ENCODE measurements at regions not wholly inside any gene's neighbourhood (a gene's known extent, or its start where the extent isn't known, plus 50 kb on each side); places are given as distances from the start of the nearest gene placed in this dataset.
"Not testable (repeated sequence)": the region's sequence is repeated elsewhere in the genome, so short reads cannot be mapped to it uniquely, and the experiment has no call there.

DNA sequence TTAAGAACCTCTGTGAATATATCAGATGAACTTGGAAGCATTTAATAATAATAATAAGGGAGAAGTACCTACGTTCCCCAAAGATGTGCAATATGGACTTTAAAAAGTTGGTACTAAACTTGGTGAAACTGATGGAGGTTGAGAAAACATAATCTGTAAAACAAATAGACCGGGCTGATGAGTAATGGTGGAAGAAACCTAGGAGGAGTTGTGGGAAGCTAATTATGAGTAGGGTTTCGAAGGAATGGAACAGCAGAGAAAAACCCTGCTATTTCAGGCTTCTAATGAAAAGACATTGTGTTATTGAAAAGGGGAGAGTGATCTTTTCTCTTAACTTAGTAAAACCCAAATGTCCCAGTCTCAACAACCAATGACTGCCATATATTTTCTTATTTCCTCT is 229.3 kb downstream of the PCSK1 start:
- DNase-seq (ENCODE audit: low read depth) = no peak

DNA sequence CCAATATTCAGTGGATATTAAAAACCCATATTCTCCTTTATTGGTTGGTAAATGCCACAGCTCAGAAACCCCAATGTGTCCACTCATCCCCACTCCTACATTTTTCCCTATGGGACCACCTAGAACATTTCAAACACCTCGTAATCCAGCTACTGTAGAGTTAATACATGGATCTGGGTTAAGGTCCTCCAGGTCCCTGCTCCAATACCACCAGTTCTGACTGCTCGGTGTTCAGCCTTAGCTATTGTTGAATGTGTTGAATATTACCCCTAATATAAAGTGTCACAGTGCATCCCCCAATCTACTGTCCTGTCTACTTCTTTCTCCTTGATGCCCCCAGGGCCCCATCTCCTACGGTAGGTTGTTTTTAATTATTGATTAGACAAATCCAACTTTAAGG is 231.5 kb downstream of the PCSK1 start:
- no peak for DNase-seq (ENCODE audit: low read depth)

DNA sequence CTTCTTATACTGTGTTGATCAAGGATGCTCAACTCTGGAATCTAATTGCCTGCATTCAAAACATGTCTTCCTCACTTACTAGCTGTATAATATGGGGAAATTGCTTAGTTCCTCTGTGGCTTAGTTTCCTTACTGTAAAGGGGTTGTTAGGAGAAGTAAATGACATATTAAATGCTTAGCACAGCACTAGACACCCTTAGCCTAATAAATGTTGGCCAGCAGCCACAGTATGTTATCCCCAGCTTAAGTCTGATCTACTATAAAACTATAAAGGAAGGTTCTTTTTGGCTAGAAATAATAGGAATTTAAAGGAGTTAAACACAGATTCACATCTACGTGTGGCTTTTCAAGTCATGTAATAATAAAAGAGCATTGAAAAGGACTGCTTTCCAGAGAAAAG is 232.4 kb downstream of the PCSK1 start:
- DNase-seq (ENCODE audit: low read depth) = no peak

DNA sequence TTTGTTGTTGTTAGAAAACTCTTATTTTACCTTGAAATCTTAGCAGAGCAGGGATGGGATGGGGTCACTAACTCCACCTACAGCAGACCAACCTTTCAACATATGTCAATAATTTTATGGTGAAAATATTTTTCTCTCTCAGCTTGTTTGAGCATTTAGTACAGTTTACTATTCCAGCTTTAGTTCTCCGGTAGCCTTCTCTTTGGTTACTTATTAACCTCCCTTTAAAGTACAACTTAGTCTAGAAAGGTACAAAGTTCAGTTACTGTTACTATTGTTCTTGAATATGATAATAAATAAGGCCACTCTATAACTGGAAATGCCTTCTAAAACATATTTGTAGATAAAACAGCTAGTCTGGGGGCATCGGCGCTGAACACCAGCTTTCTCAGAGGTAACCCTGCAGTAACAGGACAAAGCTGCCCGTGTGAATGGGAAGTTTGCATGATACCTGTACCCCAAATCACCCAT is 233.3 kb downstream of the PCSK1 start:
- DNase-seq (ENCODE audit: low read depth) = no peak

DNA sequence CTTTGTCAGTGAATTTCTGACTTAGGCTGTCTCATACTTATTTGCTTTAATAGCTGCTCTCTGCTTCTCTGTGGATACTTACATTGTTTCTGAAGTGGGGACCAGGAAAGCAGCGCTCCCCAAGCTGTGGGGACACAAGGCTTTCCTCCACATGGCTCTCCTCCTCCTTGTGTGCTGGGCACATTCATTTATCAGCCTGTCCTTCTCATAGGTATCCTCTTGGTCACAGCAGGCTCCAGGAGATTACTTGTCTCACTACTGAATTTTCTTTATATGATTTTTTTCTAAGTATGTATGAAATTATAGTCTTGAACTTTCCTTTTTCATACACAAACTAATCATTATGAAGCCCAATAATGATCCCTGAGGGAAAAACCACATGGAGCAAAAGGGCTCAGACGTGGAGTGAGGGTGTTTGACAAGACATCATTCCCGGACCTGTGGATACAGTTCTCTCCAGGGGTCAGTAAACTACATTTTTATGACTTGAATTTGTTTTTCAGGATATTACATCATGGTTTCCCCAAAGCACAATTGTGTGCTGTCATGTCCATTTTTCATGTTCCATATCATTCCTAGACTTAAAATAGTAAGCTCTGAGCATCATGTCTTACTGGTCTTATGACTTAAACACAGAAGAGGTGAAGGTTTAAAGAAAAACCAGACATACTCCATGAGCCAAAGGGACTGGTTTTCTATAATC is 234.5 kb downstream of the PCSK1 start:
- DNase-seq (ENCODE audit: low read depth) = no peak

DNA sequence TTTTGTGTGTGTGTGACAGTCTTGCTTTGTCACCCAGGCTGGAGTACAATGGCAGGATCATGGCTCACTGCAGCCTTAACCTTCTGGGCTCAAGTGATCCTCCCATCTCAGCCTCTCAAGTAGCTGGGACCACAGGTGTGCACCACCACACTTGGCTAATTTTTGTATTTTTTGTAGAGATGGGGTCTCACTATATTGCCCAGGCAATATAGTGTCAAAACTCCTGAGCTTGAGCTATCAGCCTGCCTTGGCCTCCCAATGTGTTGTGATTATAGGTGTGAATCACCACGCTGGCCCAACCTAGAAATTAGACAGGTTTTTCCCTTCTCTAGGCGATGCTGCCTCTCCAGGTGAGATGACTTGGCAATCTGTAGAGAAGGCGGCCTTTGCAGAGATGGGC is 235.3 kb downstream of the PCSK1 start:
- not testable (repeated sequence) for DNase-seq (ENCODE audit: low read depth)

DNA sequence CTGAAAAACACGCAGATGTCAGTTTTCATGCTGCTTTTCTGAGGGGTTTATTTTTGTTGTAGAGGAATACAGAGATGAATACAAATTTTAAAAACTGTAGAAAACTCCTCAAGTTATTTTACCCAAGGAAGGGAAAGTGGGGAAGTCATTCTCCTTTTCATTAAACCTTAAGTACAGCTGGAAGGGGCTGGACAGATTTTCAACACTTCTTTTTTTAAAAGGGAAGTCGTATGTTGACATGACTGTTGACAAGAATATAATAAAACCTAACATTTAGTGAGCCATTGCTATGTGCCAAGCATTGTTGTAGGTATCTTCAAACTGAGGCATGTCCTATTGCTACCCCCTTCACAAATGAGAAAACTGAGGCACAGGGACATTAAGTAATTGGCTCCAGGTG is 235.7 kb upstream of the ELL2 start:
- no peak for DNase-seq (ENCODE audit: low read depth)

DNA sequence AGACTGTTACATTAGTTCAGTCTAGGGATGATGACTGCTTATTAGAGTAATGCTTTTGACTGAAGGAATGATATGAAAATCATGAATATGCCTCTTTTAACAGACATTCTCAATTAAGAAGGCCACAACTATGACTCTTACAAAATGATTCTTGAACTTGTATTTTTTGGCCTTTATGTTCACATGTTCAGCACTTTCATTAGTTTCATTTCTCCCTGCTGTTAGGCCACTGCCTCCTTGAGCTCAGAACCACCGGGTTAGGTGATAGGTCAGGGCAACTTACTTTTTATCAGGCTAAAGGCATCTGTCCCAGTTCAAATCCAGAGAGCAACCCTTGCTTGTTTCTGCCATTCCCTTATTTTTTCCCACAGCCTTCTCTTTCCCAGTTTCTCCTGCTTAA is 235.2 kb upstream of the ELL2 start:
- no peak for DNase-seq (ENCODE audit: low read depth)

DNA sequence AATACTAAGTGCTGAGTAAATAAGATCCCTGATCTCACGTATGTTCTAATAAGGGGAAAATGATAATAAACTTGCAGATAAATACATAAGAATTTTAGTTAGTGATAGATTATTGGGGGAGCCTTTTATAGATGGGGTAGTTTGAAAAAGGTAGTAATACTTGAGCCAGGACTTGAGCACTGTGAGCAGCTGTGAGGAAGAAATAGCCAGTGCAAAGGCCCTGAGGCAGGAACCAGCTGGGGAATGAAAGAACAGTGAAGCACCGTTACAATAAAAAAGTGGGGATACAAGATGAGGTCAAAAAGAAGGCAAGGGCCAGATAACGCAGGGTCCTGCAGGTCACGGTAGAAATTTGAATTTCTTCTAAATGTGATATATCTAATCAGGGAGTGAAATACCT is 234.8 kb upstream of the ELL2 start:
- DNase-seq (ENCODE audit: low read depth) = no peak

DNA sequence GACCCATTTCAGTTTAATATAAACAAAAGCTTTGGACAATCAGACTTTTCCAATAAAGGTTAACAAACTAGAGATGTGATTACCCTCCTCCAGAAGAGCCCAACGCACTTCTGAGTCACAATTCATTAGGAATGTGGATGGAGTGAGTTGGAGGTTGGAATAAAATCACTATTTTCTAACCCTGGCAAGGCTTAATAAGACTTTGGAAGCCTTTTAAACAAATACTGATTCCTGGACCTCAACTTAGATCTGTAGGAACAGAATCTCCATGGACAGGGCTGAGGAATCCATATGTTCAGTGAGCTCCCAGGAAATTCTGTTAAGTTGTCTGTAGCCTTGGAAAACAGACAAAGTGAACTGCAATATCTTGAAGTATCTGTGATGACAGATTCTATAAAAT is 233.5 kb upstream of the ELL2 start:
- no peak for DNase-seq (ENCODE audit: low read depth)

DNA sequence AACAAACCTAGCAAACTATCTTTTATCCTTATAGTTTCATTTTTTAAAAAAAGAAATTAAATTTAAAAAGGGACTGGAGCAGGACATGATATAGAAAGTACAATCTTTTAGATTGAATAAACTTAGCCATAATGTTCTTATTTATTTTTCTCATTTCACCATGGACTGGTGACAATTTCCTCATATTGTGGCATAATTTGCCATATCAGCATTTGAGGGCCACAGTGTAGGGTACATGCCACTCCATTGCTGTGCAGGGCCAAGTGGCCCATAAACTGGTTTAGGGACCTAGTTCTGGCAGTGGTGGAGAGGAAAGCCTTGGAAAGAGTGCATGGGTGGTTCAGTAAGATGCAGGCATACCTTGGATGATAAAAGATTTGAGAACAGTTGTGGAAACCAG is 232.9 kb upstream of the ELL2 start:
- no peak for DNase-seq (ENCODE audit: low read depth)

DNA sequence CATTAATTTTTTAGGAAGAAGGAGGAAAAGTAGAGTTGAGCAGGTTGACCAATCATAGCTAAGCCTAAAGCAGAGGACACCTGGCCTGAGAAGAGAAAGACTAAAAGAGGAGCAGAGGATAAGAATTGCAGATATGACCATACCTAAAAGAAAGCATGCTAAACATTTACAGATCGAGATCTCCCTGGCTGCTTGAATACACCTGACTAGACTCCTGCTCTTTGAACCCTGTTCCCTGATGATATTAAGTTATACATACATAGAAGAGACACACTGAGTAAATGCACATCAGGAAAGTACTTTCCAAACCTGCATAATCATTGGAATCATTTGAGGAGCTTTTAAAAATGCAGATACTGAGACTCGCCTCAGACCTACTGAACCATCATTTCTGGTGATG is 232.3 kb upstream of the ELL2 start:
- DNase-seq (ENCODE audit: low read depth) = no peak

DNA sequence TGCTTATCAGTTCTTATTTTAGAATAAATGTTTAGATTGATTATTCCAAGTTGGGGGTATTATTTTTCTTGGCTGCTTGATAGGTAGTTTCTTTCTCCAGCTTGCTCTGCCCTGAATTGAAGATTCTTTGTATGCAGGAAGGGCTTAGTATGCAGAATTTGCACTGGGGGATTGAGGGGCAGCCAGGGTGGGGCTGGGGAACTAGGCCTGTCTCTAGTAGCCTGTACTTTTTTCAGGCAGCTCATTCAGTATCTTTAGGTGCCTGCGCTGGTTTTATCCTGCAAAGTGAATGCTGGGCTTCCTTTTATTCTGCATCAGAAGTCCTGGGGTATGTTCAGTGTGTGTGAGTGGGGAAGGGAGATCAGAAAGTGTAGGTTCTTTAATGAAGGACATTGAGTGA is 228.3 kb upstream of the ELL2 start:
- DNase-seq (ENCODE audit: low read depth) = no peak

DNA sequence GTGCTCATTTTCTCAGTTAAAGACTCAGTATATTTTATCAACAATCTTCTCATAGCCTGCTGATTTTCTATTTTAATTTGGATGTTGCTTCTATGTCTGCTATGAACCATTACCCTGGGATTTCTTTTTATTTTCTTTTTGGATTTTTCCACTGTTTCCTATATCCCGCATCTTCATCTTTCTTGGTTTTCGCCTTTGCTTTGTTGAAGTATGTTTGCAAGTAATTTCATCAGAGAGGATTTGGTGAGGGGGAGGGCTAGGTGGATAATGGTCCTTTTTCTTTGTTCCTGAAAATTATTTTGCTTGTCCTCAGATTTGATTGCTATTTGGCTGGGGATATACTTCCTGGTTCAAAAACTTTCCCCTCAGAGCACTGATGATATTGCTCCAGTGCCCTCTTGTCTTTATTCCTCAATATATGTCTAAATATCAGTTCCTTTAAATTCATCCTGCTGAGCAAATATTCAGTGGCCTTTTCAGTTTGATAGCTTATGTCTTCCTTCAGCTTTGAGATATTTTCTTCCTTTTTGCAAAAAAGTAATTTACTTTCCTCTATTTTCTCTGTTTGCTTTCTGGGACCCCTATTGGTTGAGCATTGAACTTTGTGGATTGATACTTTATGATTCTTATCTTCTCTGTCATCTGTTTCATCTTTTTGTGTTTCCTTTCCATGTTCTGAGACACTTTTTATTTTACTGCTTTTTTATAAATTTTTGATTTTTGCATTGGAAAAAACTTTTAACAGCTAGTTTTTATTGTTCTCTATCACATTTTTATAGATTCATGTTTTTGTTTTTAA is 227.6 kb upstream of the ELL2 start:
- no peak for DNase-seq (ENCODE audit: low read depth)

DNA sequence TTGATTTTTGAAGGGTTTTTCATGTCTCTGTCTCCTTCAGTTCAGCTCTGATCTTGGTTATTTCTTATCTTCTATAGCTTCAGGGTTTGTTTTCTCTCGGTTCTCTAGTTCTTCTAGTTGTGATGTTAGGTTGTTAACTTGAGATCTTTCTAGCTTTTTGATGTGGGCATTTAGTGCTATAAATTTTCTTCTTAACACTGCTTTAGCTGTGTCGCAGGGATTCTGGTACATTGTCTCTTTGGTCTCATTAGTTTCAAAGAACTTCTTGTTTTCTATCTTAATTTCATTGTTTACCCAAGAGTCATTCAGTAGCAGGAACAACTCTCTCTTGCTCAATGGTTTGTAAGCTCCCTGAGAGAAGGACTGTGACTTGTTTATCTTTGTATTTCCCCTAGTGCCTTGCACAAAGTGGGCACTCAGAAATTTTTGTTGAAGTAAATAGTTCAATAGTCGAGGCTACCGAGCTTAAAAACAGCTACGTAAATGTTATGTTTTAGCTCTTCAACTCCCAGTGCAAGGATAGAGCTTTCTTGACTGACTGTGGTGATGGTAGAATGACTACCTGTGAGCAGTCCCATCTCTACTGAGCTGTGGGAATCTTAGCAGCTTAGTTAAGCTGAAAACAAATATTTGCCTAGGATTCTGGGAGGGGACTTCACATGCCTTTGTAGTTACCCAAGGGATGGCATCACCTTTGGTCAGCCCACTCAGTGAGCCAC is 225.8 kb upstream of the ELL2 start:
- DNase-seq (ENCODE audit: low read depth) = no peak

DNA sequence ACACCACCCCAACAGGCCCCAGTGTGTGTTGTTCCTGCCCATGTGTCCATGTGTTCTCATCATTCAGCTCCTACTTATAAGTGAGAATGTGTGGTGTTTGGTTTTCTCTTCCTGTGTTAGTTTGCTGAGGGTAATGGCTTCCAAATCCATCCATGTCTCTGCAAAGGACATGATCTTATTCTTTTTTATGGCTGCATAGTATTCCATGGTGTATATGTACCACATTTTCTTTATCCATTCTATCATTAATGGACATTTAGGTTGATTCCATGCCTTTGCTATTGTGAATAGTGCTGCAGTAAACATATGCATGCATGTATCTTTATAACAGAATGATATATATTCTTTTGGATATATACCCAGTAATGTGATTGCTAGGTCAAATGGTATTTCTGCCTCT is 222.9 kb upstream of the ELL2 start:
- not testable (repeated sequence) for DNase-seq (ENCODE audit: low read depth)

DNA sequence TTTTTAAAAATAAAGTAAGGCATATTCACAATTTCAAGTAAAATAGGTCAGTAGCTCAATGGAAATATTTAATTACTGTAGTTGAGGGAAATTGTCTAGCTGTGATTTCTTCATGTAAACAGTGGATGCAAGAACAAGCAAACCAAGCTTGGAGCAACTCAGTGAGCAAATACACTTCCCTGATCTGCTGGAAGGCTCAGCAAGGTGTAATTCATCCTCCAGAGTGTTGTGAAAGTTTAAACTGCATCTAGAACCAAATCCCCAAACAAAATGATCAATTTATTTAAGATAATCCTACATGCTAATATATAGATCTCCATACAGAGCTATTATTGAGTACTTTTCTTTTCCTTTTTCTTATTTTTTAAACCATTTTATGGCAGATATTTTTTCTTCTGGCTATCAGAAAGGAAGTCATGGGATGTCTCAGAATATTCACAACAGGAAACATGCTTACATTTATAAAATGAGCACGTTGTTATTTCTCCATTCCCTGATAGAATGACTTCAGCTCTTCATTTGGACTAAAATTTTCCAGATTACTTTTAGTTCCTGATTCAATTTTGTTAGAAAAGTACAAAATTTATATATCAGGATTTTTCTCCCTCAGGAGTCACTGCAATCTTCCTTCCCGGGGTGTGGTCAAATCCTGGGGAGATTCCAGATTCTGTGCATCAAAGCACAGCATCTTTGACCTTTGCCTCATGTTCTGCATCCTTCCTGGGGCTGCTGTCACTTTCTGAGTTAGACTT is 219.2 kb upstream of the ELL2 start:
- no peak for DNase-seq (ENCODE audit: low read depth)

DNA sequence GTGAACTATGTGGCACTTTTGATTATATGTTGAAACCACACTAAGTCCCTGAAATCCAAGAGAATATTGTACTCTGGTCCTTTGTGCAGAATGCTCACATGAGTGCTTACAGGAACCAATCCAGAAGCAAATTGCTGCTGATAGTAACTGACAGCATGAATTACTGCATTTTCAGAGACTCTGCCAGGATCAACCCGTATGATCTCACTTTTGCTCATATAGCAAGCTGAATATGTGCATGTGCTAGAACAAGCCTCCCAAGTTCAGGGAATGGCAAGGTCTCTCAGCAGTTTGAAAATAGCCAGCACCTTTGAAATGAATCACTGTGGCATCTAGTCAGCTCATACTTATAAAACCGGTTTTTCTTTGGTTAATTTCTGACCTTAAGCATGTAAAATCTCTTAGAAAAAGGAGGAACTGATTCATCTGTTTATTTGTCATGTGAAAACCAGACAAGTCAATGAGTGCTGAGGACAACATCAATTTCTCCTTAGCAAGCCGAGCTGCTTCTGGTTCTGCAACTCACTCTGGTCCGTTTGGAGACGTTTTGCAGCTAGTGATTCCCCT is 215.7 kb upstream of the ELL2 start:
- DNase-seq (ENCODE audit: low read depth) = no peak

DNA sequence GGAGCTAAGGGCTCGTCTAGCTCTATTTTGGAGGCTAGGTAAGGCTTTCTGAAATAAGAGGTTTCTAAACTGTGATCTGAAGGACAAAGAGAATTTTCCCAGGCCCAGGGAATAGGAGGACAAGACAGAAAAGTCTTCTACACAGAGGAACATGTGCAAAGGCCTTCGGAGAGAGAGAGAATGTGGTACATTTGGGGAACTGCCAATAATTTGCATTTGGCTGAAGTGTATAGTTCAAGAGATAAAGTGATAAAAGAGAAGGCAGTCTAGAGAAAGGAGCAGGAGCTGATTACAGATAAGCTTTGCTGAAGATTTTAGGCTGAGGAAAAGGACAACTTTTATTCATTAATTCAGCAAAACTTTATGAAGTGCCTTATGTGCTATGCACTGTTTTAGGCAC is 214.4 kb upstream of the ELL2 start:
- DNase-seq (ENCODE audit: low read depth) = no peak

DNA sequence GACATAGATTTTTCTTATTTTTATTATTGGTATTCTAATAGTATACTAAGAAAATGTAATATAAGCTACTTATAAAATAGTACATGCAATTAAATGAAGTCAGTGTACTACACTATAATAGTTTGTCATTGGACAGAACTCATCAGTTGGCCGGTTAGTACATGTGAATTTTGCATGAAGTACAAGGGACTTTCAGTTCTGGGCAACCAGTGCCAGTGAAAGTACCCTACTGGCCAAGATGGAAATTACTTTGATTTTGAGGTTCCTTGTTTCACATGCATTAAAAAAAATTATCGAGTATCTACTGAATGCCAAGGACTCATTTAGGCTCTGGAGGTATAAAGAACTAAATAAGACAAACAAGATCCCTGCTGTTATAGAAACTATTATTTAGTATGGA is 213.4 kb upstream of the ELL2 start:
- no peak for DNase-seq (ENCODE audit: low read depth)

DNA sequence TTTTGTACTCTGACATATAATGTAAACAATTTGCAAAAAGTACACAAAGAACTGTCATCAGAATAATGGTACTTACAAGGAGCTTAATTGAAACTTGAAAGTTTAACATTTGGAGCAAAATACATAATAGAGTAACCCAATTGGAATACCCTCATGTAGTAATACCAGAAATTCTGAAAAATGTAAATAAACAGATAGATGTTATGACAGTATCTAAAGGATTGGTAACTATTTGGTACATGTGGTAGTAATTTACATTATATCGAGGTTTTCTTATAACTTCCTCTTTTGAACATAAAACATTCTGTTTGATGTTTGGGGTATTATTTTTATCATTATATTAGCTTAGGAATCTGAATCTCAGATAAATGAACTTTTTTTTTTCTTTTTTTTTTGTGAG is 211.7 kb upstream of the ELL2 start:
- no peak for DNase-seq (ENCODE audit: low read depth)

DNA sequence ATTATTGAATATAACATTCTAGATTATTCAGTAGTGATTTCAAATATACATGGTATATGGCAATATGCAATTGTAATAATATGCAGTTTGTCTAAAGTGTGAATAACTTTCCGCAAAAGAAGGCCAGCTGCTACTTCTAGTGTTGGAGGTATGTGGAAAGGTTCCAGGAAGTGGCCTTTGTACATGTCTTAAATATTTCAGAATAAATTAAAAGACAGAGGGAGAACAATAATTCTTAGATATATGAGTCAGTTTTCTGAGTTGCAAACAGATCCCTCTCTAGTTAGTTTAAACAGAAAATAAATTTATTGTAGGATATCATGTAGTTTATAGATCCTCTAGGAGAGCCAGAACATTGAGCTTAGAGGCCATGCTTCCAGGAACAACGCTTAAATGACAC is 210.8 kb upstream of the ELL2 start:
- DNase-seq (ENCODE audit: low read depth) = no peak

All from activated T-helper 9 cell treated with anti-CD3 and anti-CD28 coated beads, Interleukin-2, amount 50 U/mL, for 16 hours (primary cell).